Sciatic nerve (tissue), 2 donors: ENCODE measurements at regions not wholly inside any gene's neighbourhood (a gene's known extent, or its start where the extent isn't known, plus 50 kb on each side); places are given as distances from the start of the nearest gene placed in this dataset.
"Not testable (repeated sequence)": the region's sequence is repeated elsewhere in the genome, so short reads cannot be mapped to it uniquely, and the experiment has no call there.

Experiments used
- ATAC-seq: fragments of 200-7000 bp; cut with Tn5 transposase; one replicate; pipeline ENCODE4 v1.9.1; 2020; ENCODE audit warnings: mild to moderate bottlenecking, moderate library complexity
- DNase-seq: peaks from one replicate; pipeline ENCODE4 v3.0.0-alpha.2; 2020; ENCODE audit warnings: low spot score
- intact Hi-C: fragments of 100-400 bp; cut with DNase I; formaldehyde crosslinking; loops from one replicate; pipeline ENCODE4 v1.14.2; 2022
- donor health status: DM: no; HTN: no; CAD: no.
- donor health status: DM: no; HTN: no; CAD: no.

- intact Hi-C loops, DNase-seq, ATAC-seq: not testable (repeated sequence)
Measured at GRCh38 chr4:187671958-187672357, 323.6 kb upstream of the ZFP42 start.

- ATAC-seq, DNase-seq, intact Hi-C loops: not testable (repeated sequence)
Measured at GRCh38 chr4:187672526-187672925, 323.0 kb upstream of the ZFP42 start.

- intact Hi-C loops: no loop called here
- ATAC-seq: no peak
Measured at GRCh38 chr4:187679450-187679849, 316.1 kb upstream of the ZFP42 start.

GRCh38 chr4:187685247-187685646 lies 310.3 kb upstream of the ZFP42 start:
- ATAC-seq: no peak
- DNase-seq: no peak
- intact Hi-C loops: no loop called here

More at GRCh38 chr4:187679450-187679849, 316.1 kb upstream of the ZFP42 start:
- no peak for DNase-seq

GRCh38 chr4:187687697-187688096 lies 307.9 kb upstream of the ZFP42 start:
- ATAC-seq: no peak
- DNase-seq: no peak

GRCh38 chr4:187692626-187693025 lies 302.9 kb upstream of the ZFP42 start:
- intact Hi-C loops: no loop called here
- ATAC-seq: no peak
- DNase-seq: no peak

More at GRCh38 chr4:187687697-187688096, 307.9 kb upstream of the ZFP42 start:
- intact Hi-C loops: no loop called here

GRCh38 chr4:187695531-187695930 lies 300.0 kb upstream of the ZFP42 start:
- DNase-seq, intact Hi-C loops, ATAC-seq: not testable (repeated sequence)

- intact Hi-C loops: no loop called here
- DNase-seq (no peak), ATAC-seq (no peak)
Measured at GRCh38 chr4:187711586-187711985, 284.0 kb upstream of the ZFP42 start.

GRCh38 chr4:187714957-187715356 lies 280.6 kb upstream of the ZFP42 start:
- ATAC-seq: no peak
- no peak for DNase-seq
- intact Hi-C loops: no loop called here

- ATAC-seq (no peak), DNase-seq (no peak)
- intact Hi-C loops: no loop called here
Measured at GRCh38 chr4:187715466-187715865, 280.1 kb upstream of the ZFP42 start.

GRCh38 chr4:187724456-187724855 lies 271.1 kb upstream of the ZFP42 start:
- DNase-seq: no peak

GRCh38 chr4:187726485-187726884 lies 269.1 kb upstream of the ZFP42 start:
- no peak for DNase-seq
- ATAC-seq: no peak
- intact Hi-C loops: no loop called here

More at GRCh38 chr4:187724456-187724855, 271.1 kb upstream of the ZFP42 start:
- no peak for ATAC-seq
- intact Hi-C loops: no loop called here

- intact Hi-C loops: no loop called here
- no peak for DNase-seq
- ATAC-seq: no peak
Measured at GRCh38 chr4:187732524-187732923, 263.0 kb upstream of the ZFP42 start.

GRCh38 chr4:187739771-187740170 lies 255.8 kb upstream of the ZFP42 start:
- ATAC-seq: no peak
- DNase-seq: no peak

GRCh38 chr4:187744911-187745310 lies 250.7 kb upstream of the ZFP42 start:
- no peak for DNase-seq
- ATAC-seq: no peak
- intact Hi-C loops: no loop called here

More at GRCh38 chr4:187739771-187740170, 255.8 kb upstream of the ZFP42 start:
- intact Hi-C loops: no loop called here

GRCh38 chr4:187750652-187751051 lies 244.9 kb upstream of the ZFP42 start:
- intact Hi-C loops, DNase-seq, ATAC-seq: not testable (repeated sequence)

GRCh38 chr4:187767158-187767557 lies 228.4 kb upstream of the ZFP42 start:
- ATAC-seq: no peak

GRCh38 chr4:187767687-187768086 lies 227.9 kb upstream of the ZFP42 start:
- ATAC-seq (no peak), DNase-seq (no peak)
- intact Hi-C loops: no loop called here

More at GRCh38 chr4:187767158-187767557, 228.4 kb upstream of the ZFP42 start:
- DNase-seq: no peak
- intact Hi-C loops: no loop called here

GRCh38 chr4:187770345-187770744 lies 225.2 kb upstream of the ZFP42 start:
- DNase-seq: no peak
- intact Hi-C loops: no loop called here
- no peak for ATAC-seq

GRCh38 chr4:187777954-187778353 lies 217.6 kb upstream of the ZFP42 start:
- ATAC-seq (no peak), DNase-seq (no peak)
- intact Hi-C loops: no loop called here

- intact Hi-C loops: no loop called here
- DNase-seq (no peak), ATAC-seq (no peak)
Measured at GRCh38 chr4:187780070-187780469, 215.5 kb upstream of the ZFP42 start.
